ENCODE measurements at regions not wholly inside any gene's neighbourhood (a gene's known extent, or its start where the extent isn't known, plus 50 kb on each side); places are given as distances from the start of the nearest gene placed in this dataset.

GRCh38 chr5:164027738-164028137 is 522.3 kb downstream of the MAT2B start:
- no peaks in the 10 kb centered on the region for H3K4me1 ChIP-seq (ENCODE audit: insufficient read depth, low read length, poor library complexity, severe bottlenecking)
- no peaks in the 10 kb centered on the region for H4K20me1 ChIP-seq (ENCODE audit: insufficient read depth, low read length)
- no peak overlapping the region for H3K4me2 ChIP-seq (ENCODE audit: low read length)
- no TSS peak for BruUV-seq (replicated peaks)
- H3K79me2 ChIP-seq (ENCODE audit: insufficient read depth, low read depth, low read length): no peaks in the 10 kb centered on the region
- DNase-seq (ENCODE audit: low spot score): no peak
- intact Hi-C loops (cut with micrococcal nuclease; ENCODE audit: unreplicated experiment): no loop called here
- H3K4me3 ChIP-seq (ENCODE audit: low read depth, low read length, poor library complexity, severe bottlenecking): no peak overlapping the region
- no peaks in the 10 kb centered on the region for H3K9me3 ChIP-seq (ENCODE audit: low read length)
- no peaks in the 10 kb centered on the region for H3K9me2 ChIP-seq (ENCODE audit: insufficient read depth, low read length)
- CTCF ChIA-PET (ENCODE audit: unreplicated experiment): no interaction called here
- H2AFZ ChIP-seq (ENCODE audit: low read length): no peak overlapping the region
- no peaks in the 10 kb centered on the region for H3K36me3 ChIP-seq (ENCODE audit: insufficient read depth, low read length)
- TF ChIP-seq CTCF (conservative IDR thresholded peaks at IDR 0.05; ENCODE audit: low read length) (no peak), EZH2phosphoT487 (IDR thresholded peaks at IDR 0.05; ENCODE audit: borderline replicate concordance, low read depth, low read length) (no peak)
- POLR2A ChIA-PET: no interaction called here
- H3K27ac ChIP-seq (ENCODE audit: low read depth, low read length, poor library complexity, severe bottlenecking): no peak overlapping the region

- Histone ChIP-seq H3K36me3 (ENCODE audit: insufficient read depth, low read length) (no peaks in the 10 kb centered on the region), H3K4me2 (ENCODE audit: low read length) (no peak overlapping the region), H3K4me3 (ENCODE audit: low read depth, low read length, poor library complexity, severe bottlenecking) (no peak overlapping the region), H3K79me2 (ENCODE audit: insufficient read depth, low read depth, low read length) (no peaks in the 10 kb centered on the region), H3K9me2 (ENCODE audit: insufficient read depth, low read length) (no peaks in the 10 kb centered on the region), H2AFZ (ENCODE audit: low read length) (no peak overlapping the region), H3K9me3 (ENCODE audit: low read length) (no peaks in the 10 kb centered on the region), H3K27ac (ENCODE audit: low read depth, low read length, poor library complexity, severe bottlenecking) (no peak overlapping the region), H3K4me1 (ENCODE audit: insufficient read depth, low read length, poor library complexity, severe bottlenecking) (no peaks in the 10 kb centered on the region), H4K20me1 (ENCODE audit: insufficient read depth, low read length) (no peaks in the 10 kb centered on the region)
- no peak for DNase-seq (ENCODE audit: low spot score)
- ChIA-PET POLR2A (interaction anchor here (0.7 kb wide), 1 partner anchor 15 kb away, joined by 3 read pairs; no protein-coding TSS in a partner anchor), CTCF (ENCODE audit: unreplicated experiment) (no interaction called here)
- no peak for TF ChIP-seq EZH2phosphoT487 (IDR thresholded peaks at IDR 0.05; ENCODE audit: borderline replicate concordance, low read depth, low read length)
- no TSS peak for BruUV-seq (replicated peaks)
- intact Hi-C loops (cut with micrococcal nuclease; ENCODE audit: unreplicated experiment): no loop called here
These were observed 532.8 kb downstream of the MAT2B start for GRCh38 chr5:164038128-164038783.

GRCh38 chr5:164041105-164041504 is 535.7 kb downstream of the MAT2B start:
- no peak for DNase-seq (ENCODE audit: low spot score)
- Histone ChIP-seq H3K79me2 (ENCODE audit: insufficient read depth, low read depth, low read length) (no peaks in the 10 kb centered on the region), H3K9me2 (ENCODE audit: insufficient read depth, low read length) (no peaks in the 10 kb centered on the region), H3K4me2 (ENCODE audit: low read length) (no peak overlapping the region), H3K27ac (ENCODE audit: low read depth, low read length, poor library complexity, severe bottlenecking) (no peak overlapping the region), H3K36me3 (ENCODE audit: insufficient read depth, low read length) (no peaks in the 10 kb centered on the region), H3K9me3 (ENCODE audit: low read length) (no peaks in the 10 kb centered on the region), H2AFZ (ENCODE audit: low read length) (no peak overlapping the region), H3K4me1 (ENCODE audit: insufficient read depth, low read length, poor library complexity, severe bottlenecking) (no peaks in the 10 kb centered on the region), H4K20me1 (ENCODE audit: insufficient read depth, low read length) (no peaks in the 10 kb centered on the region), H3K4me3 (ENCODE audit: low read depth, low read length, poor library complexity, severe bottlenecking) (no peak overlapping the region)
- intact Hi-C loops (cut with micrococcal nuclease; ENCODE audit: unreplicated experiment): no loop called here
- no TSS peak for BruUV-seq (replicated peaks)
- ChIA-PET POLR2A (no interaction called here), CTCF (ENCODE audit: unreplicated experiment) (no interaction called here)
- TF ChIP-seq EZH2phosphoT487 (IDR thresholded peaks at IDR 0.05; ENCODE audit: borderline replicate concordance, low read depth, low read length): no peak
- no peak for TF ChIP-seq CTCF (conservative IDR thresholded peaks at IDR 0.05; ENCODE audit: low read length)
